Stimulated activated CD4-positive, alpha-beta T cell treated with anti-CD3 and anti-CD28 coated beads, Interleukin-1b, Interleukin-23, amount 100 ng/mL, for 48 hours (primary cell): ENCODE measurements at regions not wholly inside any gene's neighbourhood (a gene's known extent, or its start where the extent isn't known, plus 50 kb on each side); places are given as distances from the start of the nearest gene placed in this dataset.
A peak's percentile ranks its signal among the peaks of the same experiment; 100 is the strongest.

Experiments used
- DNase-seq: peaks from one replicate; pipeline ENCODE4 v3.0.0-alpha.2; 2020

DNA sequence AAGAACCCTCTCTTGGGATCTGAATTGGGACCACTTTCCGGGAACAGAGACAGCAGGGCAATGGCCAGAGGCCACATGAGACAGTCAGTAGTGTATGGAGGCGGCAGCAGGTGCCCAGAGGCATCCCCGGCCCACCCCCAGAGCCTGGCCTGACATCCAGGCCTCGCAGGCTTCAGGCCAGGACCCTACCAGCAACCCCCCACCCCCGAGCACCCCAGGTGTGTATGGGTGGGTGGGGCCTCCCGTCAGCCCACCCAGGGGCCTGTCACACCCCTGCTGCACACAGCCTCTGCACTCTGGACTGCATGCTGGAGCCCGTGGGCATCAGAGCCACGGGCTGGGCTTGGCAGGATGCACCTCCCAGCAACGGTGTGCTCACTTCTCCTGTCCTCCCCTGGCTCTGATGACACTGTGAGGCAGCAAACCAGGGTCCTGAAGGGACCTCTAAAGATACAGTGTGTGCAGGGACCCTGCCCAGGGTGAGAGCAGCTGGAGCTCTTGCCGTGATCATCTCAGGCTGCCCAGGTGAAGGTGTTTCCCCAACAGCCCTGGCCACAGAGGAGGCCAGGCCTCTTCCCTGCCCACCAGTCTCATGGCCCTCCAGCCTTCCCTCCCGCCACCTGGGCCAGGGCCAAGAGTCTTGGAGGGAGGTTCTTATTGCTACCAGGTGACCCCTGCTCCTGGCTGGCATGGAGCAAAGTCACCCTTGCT, 88.8 kb upstream of the SEPTIN5 start:
- no peak for DNase-seq

DNA sequence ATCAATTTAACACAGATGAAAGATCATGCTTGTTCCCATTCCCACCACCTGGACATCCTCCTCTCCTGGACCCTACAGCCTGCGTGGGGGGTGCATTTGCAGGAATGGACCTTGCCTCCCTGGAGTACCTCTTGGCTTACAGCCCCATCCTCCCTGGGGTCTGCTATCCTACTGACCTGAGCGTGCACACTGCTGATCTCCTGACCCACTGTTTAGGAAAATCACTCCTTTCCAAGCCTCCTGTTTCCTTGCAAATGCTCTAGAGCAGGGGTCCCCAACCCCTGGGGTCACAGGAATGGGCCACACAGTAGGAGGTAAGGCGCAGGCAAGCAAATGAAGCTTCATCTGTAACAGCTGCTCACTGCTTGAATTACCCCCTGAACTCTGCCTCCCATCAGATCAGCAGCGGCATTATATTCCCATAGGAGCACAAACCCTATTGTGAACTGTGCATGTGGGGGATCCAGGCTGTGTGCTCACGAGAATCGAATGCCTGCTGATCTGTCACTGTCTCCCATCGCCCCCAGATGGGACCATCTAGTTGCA, 88.2 kb upstream of the SEPTIN5 start:
- DNase-seq: no peak

DNA sequence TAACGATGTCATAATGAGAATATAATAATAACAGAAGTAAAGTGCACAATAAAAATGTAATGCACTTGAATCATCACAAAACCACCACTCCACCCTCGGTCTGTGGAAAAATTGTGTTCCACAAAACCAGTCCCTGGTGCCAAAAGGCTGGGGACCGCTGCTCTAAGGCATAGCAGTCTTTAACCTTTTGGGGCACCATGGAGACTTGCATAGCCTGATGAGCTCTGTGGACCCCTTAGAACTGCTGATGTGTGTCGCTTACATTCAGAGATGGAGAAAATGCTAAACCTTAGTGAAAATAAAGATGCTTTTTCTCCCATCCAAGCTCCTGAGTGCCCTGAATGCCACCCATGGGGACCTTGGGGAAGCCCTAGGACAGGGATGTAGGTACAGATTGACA, 87.6 kb upstream of the SEPTIN5 start:
- no peak for DNase-seq

DNA sequence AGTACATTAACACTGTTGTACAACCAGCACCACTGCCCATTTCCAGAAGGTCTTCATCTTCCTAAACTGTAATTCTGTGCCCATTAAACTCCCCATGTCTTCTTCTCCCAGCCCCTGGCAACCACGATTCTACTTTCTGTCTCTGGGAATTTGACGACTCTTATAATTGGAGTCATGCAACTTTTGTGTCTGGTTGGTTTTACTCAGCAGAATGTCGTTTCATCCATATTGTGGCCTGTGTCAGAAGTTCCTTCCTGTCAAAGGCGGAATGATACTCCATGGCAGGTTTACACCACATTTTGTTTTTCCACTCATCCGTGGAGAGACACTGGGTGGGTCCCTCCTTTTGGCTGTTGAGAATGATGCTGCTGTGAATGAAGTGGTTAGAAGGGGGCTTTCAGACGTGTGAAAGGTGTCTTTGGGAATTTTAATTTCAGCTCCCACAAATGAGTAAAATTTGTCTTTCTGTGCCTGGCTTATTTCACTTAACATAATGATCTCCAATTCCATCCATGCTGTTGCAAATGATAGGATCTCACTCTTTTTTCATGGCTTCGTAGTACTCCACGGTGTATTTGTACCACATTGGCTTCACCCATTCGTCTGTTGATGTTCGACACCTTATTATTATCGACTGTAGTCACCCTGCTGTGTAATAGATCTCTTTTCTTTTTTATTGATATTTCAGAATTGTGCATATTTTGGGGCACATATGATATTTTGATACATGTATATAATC, 86.1 kb upstream of the SEPTIN5 start:
- DNase-seq: no peak

DNA sequence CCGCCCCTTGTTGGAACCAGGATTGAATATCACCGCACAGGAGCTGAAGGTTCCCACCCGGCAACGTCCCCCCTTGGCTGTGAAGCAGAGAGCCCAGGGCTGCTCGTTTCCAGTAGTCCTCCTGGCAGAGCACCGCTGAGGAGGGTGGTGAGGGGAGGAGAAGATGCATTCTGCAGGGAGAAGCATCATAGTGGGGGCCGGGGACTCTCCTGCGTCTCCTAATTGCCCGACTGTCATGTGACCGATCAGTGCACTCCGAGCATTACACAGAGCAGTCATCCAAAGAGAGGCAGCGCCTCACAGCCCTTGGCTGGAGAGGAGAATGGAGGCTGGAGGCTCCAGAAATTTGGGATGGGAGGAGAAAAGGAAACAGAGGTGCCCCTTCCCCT, 85.0 kb upstream of the SEPTIN5 start:
- no peak for DNase-seq

DNA sequence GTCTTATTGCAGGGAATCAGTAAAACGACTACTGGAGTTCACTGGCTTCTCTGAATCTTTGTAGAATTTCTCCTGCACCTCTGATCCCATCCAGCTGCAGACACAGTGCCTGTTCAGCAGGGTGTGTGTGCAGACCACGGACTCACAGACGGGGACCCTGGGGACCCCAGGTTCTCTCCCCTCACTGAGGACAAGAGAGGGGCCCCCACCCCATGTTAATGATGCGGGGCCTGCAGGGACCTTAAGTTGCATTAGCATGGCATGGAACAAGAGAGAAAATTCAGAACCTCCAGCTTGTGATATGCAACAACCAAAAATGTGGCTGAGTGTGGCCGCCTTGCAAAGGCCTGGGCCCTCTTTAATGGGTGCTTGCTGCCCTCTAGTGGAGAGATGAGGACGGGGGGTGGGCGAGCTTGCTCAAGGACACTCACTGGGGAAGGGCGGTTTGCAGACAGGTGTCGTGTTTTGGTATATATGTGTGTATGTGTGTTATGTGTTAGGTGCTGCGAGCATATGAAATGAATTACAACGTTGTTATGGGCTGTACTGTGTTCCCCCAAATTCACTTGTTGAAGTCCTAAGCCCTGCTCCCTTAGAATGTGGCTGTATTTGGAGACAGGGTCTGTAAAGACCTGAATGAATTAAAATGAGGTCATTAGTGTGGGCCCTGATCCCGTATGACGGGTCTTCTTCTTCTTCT, 84.4 kb upstream of the SEPTIN5 start:
- DNase-seq: peak; percentile 86

DNA sequence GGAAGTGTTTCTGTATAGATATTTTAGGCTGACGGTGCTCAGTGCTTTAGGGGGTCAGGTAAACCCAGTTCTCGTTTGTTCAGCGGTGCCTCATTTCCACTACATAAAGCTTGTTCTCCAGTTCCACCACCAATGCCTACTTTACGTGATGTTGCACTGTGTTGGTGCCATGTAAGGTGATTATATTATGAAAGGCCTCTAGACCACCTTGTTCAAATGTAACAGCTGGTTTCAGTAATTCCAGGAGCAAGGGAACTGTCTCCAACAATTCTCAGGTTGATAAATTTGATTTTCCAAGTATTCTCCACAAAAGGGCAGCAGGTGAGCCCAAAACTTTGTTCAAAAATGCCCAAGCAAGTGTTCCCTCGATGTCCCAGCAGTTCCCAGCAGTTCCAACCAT, 83.7 kb upstream of the SEPTIN5 start:
- DNase-seq: no peak

DNA sequence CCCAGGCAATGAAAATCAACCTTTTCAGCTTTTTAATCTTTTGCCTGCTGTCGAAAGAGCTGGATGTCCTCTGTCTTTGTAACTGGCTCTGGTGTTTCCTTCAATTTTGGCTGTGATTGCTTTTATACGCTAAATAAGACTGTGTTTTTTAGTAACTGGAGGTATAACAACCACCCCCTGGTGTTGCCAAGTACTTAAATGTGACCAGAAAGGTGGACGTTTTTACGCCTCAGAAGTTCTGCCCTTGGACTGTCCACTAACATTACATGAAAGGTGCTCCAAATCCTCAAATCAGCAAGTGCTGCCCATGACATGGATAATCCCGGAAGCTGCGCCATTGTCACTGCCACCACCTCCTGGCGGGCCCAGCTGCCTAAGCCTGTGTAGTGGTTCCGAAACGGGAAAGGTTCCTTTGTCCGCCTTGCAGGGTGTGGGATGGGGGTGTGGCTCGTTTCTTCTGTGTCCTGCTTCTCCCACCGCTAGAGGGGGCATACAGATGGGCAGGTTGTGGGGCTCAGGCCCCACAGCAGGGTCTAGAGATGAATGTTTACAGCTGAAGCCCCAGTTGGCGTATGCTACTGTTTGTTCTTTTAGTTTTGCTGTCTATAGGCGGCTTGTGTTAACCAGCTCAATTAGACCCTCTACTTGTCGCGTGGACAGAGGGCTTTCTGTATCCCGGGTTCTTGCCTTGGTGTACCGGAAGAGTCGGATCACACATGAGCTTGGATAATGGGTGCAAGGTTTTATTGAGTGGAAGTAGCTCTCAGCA, 82.2 kb upstream of the SEPTIN5 start:
- no peak for DNase-seq

DNA sequence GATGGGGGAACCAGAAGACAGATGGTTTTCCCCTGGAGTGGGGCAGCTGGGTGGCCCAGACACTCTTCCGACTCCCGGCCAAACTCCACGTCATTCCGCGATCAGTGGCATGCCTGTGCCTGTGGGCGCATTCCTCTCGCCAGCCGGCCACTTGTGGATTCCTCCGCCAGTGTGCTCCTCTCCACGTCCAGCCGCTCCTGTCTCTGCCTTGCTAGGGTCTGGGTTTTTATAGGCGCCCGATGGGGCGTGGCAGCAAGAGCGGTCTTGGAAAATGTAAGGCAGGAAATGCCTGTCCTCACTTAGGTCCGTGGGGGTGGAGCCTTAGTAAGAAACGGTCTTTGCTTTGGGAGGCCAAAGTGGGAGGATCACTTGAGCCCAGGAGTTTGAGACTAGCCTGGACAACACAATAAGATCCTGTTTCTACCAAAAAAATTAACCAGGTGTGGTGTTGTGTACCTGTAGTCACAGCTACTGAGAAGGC, 81.6 kb upstream of the SEPTIN5 start:
- DNase-seq: no peak

DNA sequence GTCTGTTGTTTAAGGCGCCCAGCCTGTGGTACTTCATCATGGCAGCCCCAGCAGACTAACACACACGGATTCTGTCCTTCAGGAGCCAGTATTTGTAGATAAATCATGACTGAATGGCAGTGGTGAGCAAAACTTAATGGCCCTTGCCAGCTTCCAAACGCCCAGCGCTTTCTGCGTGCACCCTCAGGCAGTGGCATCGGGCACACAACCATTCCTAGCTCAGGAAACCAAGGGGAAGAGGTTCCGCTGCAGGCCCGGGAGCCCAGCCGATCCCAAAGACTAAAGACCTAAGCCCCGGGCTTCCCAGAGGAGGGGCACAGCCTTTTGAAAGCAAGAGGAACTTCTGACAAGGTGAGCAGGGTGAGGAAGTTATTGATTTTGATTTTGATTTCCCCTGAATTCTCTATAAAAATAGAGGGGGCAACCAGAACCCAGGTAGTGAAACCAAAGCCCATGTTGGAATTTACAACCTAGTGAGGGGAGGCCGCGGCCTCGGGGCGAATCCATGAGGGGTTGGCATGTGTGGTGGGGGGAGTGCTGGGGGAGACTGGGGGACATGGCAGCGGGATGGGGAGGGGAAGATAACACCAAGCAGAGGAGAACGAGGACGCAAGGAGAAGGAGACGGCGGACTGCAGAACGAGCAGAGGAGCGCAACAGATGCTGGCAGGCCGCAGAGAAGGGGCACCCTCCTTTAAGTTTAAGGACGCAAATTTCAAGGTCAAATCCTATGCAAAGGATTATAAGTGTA, 79.9 kb upstream of the SEPTIN5 start:
- no peak for DNase-seq

DNA sequence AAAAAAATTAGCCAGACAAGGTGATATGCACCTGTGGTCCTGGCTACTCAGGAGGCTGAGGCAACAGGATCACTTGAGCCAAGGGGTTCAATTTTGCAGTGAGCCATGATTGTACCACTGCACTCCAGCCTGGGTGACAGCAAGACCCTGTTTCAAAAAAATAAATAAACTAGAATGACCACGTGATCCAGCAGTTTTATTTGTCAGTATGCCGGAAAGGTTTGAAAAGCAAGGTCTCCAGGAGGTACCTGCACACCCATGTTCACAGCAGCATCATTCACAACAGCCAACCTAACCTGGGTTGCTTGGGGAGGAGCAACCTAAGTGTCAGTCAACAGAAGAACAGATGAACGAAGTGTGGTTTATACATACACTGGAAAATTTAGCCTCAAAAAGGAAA, 78.7 kb upstream of the SEPTIN5 start:
- DNase-seq: no peak

DNA sequence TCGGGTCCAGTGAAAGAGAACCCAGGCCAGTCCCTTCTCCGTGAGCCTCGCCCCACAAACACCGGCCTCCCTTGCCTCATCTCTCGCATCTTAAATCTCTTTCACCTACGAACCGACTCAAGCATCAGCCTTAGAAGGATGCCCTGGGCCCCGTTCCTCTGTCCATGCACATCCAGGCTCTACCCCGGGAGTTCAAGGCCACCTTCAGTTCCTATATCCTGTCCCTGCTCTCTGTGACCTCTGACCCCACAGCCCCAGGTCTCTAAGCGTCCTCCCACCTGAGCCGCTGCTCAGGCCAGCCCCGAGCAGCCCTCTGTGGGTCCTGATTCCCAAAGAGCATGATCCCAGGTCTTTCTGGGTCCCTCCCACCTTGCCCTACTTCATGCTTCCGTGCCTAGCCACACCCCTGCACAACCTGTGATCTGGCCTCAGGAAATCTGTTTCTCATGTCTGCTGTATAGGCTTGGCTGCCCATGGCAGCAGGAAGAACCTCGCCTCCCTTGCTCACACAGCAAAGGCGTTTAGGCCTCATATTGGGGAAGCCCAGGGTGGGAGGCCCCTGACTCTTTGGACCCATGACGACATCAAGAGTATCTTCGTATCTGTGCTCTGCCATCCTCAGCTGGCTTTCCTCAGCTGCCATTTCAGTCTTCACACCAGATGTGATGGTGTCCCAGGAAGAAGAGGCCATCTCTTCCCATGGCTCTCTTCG, 77.5 kb upstream of the SEPTIN5 start:
- no peak for DNase-seq

DNA sequence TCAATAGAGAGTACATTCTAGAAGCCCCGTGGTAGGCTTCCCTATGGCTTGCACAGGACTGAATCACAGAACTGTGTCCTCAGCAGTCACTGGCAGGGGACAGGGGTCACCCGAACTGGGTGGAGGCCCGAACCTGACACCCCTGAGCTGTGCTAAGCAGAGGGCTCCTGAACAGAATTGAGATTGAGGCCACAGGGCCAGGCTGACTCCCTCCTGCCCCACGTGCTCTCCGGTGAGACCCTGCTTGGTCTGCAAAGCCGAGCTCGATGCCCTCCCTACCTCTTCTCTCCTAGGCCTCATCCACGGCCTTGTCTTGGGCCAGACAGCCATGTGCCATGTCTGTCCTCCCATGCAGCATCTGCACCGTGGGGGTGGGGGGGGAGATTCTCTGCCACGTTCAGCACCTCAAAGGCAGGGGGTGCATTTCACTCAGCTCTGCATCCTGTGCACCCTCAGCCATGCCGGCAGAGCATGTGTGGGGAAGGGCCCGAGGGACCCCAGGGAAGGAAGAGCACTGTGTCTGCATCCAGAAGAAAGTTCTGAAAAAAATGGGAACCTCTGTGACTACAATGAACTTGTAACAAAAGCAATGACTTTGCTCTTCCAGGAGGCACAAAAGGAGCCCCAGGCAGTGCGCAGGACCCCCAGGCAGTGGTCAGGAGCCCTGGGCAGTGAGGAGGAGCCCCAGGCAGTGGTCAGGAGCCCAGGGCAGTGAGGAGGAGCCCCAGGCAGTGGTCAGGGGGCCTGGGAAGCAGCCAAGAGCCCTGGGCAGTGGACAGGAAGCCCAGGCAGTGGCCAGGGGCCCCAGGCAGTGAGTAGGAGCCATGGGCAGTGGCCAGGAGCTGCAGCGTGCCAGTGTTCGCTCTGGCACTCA, 76.7 kb upstream of the SEPTIN5 start:
- DNase-seq: no peak

DNA sequence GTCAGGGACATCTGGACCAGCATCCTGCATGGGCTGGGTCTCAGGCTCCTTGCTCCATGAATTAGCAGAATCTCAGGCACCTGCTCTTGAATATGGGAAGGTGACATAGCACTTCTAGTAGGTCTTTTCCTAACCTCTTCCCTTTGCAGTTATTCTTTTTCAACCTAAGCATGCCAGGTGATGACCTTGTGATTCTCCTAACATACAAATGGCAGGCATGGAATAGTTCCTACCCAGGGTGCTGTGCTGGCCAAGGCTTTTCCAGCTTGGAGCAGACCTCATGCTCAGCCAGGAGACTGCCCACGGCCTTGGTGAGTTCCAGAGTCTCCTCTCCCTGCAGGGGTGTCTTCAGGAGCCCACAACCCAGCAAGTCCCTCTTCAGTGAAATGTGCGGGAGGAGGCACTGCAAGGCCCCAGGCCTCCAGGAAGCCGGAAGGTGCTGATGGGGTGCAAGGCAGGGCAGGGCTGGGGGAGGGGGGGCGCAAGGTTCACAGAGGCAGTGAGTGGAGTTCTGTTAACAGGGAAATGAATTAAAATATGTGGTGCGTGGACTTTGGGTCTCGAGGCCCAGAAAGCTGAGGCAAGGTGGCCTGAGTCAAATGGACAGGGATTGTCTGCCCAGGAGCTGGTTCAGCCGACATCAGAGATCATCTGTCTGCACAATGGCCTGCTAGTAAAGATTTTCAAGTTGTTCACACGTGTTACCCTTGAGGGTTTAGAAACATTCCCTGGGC, 75.9 kb upstream of the SEPTIN5 start:
- no peak for DNase-seq

DNA sequence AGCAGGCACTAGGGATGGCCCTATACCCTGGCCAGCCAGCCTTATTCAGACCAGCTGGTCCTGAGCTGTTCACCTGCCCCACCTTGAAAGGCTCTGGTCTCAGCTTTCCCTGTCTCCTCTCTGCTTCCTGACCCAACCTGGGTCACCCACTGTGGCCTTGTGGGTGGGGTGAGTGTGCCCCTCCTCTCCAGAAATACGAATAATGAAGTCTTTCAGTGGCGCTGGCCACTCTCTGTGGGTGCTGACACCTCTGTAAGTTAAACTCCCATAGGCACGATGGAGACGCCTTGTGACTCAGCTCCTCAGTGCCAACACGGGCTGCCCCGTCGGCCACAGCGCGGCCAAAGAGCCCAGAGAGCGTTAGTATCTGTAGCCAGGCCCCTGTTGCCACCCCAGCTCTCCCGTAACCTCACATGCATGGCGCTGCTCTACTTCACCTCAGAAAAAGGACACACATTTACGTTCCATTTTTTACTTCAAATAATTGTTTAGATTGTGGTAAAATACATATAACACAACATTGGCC, 74.6 kb upstream of the SEPTIN5 start:
- DNase-seq: no peak

DNA sequence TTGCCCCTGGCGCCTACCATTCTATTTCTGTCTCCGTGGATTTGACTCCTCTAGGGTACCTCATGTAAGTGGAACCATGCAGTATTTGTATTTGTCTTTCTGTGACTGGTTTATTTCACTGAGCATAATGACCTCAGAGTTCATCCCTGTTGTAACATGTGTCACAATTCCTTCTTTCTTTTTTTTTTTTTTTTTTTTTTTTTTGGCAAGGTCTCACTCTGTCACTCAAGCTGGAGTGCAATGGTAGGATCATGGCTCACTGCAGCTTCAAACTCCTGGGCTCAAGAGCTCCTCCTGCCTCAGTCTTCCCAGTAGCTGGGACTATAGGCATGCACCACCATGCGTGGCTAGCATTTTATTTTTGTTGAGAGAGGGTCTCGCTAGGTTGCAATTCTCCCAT, 74.0 kb upstream of the SEPTIN5 start:
- DNase-seq: no peak

DNA sequence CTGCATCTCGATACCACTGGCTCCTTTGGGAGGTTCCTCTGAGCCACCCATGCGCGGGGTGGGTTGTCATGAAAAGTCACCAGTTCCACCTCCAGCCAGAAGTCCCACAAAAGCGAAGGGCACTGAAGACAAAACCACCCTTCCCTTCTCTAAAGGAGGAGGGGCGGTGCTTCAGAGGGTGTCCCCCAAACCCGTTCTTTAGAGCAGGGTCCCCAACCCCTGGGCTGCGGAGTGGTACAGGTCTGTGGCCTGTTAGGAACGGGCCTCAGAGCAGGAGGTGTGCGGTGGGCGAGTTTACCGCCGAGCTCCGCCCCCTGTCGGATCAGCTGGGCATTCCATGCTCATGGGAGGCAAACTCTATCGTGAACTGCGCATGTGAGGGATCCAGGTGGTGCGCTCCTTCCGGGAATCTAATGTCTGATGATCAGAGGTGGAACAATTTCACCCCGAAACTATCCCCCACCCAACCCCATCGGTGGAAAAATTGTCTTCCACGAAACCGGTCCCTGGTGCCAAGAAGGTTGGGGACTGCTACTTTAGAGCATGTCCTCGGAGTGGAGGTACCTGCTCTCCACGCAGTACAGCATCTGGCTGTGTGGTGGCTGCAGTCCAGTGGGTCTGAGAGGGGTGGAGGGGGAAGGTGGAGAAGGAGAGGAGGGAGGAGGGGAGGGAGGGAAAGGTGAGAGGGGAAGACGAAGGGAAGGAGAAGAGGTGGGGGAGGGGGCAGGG, 72.9 kb upstream of the SEPTIN5 start:
- DNase-seq: no peak

DNA sequence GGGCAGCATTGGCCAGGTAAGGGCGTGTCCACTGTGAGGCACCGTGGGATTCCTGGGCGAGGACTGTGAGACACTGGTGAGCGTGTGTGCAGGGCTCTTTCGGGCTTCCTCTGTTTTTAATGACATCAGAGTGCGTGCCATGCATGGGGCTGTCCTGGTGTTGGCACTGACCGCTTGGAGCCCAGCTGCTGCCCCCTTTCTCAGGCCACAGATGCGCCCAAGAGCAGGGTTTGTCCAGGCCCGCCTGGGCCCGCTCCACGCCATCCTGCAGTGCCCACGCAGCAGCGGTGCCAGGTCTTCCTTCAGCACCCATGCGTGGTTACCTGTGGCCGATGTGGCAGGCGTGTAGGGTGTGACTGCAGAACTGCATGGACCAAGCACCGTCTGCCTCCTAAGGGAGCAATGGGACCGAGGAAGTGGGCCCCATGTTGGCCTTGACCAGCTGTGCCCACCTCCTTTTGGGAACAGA, 72.3 kb upstream of the SEPTIN5 start:
- no peak for DNase-seq
